HT1080 (cell line): ENCODE measurements at regions not wholly inside any gene's neighbourhood (a gene's known extent, or its start where the extent isn't known, plus 50 kb on each side); places are given as distances from the start of the nearest gene placed in this dataset.

Source experiments
- DNase-seq: peaks from one replicate; pipeline ENCODE4 v3.0.0-alpha.2; 2015; ENCODE audit warnings: low read depth

- no peak for DNase-seq
Observed at GRCh38 chr11:116507849-116508695, 264.7 kb downstream of the BUD13 start.

- DNase-seq: no peak
Observed at GRCh38 chr11:116507016-116507415, 265.8 kb downstream of the BUD13 start.

GRCh38 chr11:116506263-116506825 is 266.4 kb downstream of the BUD13 start:
- peak; percentile 42 for DNase-seq

GRCh38 chr11:116505298-116506262 is 267.2 kb downstream of the BUD13 start:
- DNase-seq: no peak

GRCh38 chr11:116504541-116505297 is 268.1 kb downstream of the BUD13 start:
- DNase-seq: no peak

- DNase-seq: no peak
Observed at GRCh38 chr11:116503216-116504160, 269.3 kb downstream of the BUD13 start.

GRCh38 chr11:116502641-116503061 is 270.1 kb downstream of the BUD13 start:
- DNase-seq: no peak

- DNase-seq: no peak
Observed at GRCh38 chr11:116501728-116502127, 271.1 kb downstream of the BUD13 start.

GRCh38 chr11:116500947-116501602 is 271.7 kb downstream of the BUD13 start:
- no peak for DNase-seq

GRCh38 chr11:116500026-116500946 is 272.5 kb downstream of the BUD13 start:
- no peak for DNase-seq

- peak; percentile 48 for DNase-seq
Observed at GRCh38 chr11:116499396-116500003, 273.3 kb downstream of the BUD13 start.

GRCh38 chr11:116498161-116498560 is 274.6 kb downstream of the BUD13 start:
- DNase-seq: no peak

GRCh38 chr11:116492600-116492999 is 280.2 kb downstream of the BUD13 start:
- no peak for DNase-seq

- DNase-seq: no peak
Observed at GRCh38 chr11:116488836-116489389, 283.9 kb downstream of the BUD13 start.

- no peak for DNase-seq
Observed at GRCh38 chr11:116485425-116485824, 287.4 kb downstream of the BUD13 start.

- DNase-seq: no peak
Observed at GRCh38 chr11:116482716-116483115, 290.1 kb downstream of the BUD13 start.

- no peak for DNase-seq
Observed at GRCh38 chr11:116481126-116481675, 291.6 kb downstream of the BUD13 start.
